ACC112 (cell line): ENCODE measurements at regions not wholly inside any gene's neighbourhood (a gene's known extent, or its start where the extent isn't known, plus 50 kb on each side); places are given as distances from the start of the nearest gene placed in this dataset.

Experiments
- H2AFZ ChIP-seq: fragments of 200-600 bp; sonication (generic); one replicate; pipeline ENCODE4 v1.6.0; 2017; ENCODE audit warnings: antibody characterized with exemption, low read length; ENCODE audit not compliant: unreplicated experiment
- H3K27ac ChIP-seq: fragments of 200-600 bp; sonication (generic); 2 replicates; pipeline ENCODE4 v1.5.1; 2014; ENCODE audit warnings: low read depth, mild to moderate bottlenecking, antibody characterized with exemption, low read length, moderate library complexity
- H3K27me3 ChIP-seq: fragments of 200-600 bp; sonication (generic); 2 replicates; pipeline ENCODE4 v1.6.1; 2014; ENCODE audit warnings: mild to moderate bottlenecking, antibody characterized with exemption, low read length, moderate library complexity, mixed read lengths; ENCODE audit not compliant: insufficient read depth
- H3K36me3 ChIP-seq: fragments of 200-600 bp; sonication (generic); 2 replicates; pipeline ENCODE4 v1.6.1; 2016; ENCODE audit warnings: mild to moderate bottlenecking, antibody characterized with exemption, low read length, moderate library complexity, mixed read lengths; ENCODE audit not compliant: insufficient read depth
- H3K4me1 ChIP-seq: fragments of 200-600 bp; sonication (generic); one replicate; pipeline ENCODE4 v1.6.1; 2016; ENCODE audit warnings: low read length, mixed read lengths; ENCODE audit not compliant: insufficient read depth, unreplicated experiment, control insufficient read depth
- H3K4me3 ChIP-seq: fragments of 200-600 bp; sonication (generic); 2 replicates; pipeline ENCODE4 v1.5.1; 2014; ENCODE audit warnings: mild to moderate bottlenecking, low read depth, low read length
- H3K79me2 ChIP-seq: fragments of 200-600 bp; sonication (generic); one replicate; pipeline ENCODE4 v1.6.0; 2016; ENCODE audit warnings: low read length; ENCODE audit not compliant: control insufficient read depth, unreplicated experiment, insufficient read depth

DNA sequence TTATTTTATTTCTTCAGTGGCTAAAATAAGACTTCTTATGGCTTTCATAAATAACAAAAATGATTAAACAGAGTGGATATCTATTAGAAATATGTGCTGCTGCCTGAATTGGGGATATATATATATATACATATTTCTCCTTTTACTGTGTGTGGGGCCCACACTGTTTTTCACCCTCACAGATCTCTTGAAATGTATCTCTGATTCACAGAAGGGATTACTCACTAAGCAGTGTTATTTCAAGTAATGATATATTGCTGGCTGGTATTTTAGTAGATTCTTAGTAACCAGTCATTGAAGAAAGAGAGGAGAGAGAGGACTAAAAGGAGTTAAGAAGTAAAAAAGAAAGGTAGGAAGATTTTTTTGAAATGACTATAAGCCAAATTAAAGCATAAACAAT is 308.6 kb upstream of the NRP1 start:
- no peaks in the 10 kb centered on the region for H3K79me2 ChIP-seq
- H2AFZ ChIP-seq = peak overlapping the region; percentile 29

DNA sequence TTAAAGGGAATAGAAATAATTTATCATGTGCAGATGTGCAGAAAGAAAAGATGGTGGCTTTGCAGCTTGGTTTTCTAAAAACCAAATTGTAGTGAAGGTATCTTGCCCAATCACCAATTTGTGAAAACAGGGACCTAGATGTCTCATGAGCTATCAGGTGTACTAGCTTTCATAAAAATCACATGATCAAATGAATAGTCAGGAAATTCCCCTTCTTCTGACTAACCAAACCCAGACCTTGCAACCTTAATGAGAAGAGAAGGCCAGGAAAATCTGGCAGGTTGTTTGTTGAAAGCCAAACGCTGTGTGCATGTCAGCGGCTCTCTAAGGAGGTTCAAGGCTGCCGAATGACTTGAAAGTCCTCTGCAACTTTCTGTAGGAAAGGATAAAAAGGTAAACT is 304.4 kb upstream of the NRP1 start:
- Histone ChIP-seq H3K27me3 (no peaks in the 10 kb centered on the region), H3K4me1 (peaks cover 6% of the 10 kb centered on the region), H3K36me3 (no peaks in the 10 kb centered on the region), H3K4me3 (no peak overlapping the region), H3K27ac (no peak overlapping the region), H3K79me2 (no peaks in the 10 kb centered on the region), H2AFZ (no peak overlapping the region)

More for the DNA sequence above, 308.6 kb upstream of the NRP1 start:
- no peak overlapping the region for H3K27ac ChIP-seq
- no peak overlapping the region for H3K4me3 ChIP-seq
- no peaks in the 10 kb centered on the region for H3K27me3 ChIP-seq
- H3K4me1 ChIP-seq = peaks cover 6% of the 10 kb centered on the region
- no peaks in the 10 kb centered on the region for H3K36me3 ChIP-seq

DNA sequence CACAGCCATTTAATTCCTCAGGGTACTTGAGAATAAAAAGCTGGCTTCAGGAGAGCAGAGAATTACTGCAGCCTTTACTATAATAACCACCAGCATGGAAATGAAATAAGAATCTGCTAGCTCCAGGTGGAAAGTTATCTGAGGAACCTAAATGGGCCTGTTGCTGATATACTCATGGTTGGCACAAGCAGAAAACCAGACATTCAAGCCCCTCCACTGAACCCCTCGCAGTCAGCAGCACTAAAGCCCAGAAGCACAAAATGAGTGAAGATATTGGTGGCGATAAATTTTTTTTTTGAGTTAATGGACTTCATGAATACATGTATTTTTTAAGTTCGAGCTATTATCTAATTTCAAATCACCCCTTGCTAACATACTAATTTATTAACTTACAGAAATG is 303.9 kb upstream of the NRP1 start:
- H3K4me3 ChIP-seq = no peak overlapping the region
- H3K27me3 ChIP-seq = no peaks in the 10 kb centered on the region
- H3K4me1 ChIP-seq = peaks cover 4% of the 10 kb centered on the region
- no peaks in the 10 kb centered on the region for H3K79me2 ChIP-seq
- H2AFZ ChIP-seq = no peak overlapping the region
- H3K36me3 ChIP-seq = no peaks in the 10 kb centered on the region
- H3K27ac ChIP-seq = no peak overlapping the region

DNA sequence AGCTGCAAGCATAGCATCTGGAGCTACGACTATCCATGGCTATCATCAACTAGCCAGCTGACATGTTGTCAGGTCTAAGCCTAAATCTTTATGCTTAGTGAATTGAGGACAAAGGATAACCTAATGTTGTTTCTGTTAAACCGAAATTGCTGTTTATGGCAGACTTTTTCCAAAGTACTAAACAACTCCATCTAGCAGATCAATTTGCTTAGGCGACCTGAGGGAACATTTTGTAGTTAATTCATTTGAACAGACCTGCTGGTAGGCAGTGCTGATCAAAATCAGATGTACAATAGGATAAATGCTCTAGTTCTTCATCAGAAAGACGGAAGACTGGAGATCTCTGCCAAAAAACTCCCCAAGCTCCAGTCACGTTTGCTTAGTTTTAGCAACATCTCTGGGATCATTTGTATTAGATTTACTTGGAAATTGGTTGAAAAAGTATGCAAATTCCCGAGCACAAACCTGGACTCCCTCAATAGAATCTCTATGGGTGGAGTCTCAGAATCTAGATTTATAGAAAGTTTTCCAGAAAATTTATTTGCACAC is 301.6 kb upstream of the NRP1 start:
- Histone ChIP-seq H3K36me3 (no peaks in the 10 kb centered on the region), H3K27me3 (0 out of 2 replicates have a peak, but pooled peaks cover 3% of the 10 kb centered on the region), H3K27ac (no peak overlapping the region), H2AFZ (no peak overlapping the region), H3K4me3 (no peak overlapping the region), H3K79me2 (no peaks in the 10 kb centered on the region), H3K4me1 (no peaks in the 10 kb centered on the region)

DNA sequence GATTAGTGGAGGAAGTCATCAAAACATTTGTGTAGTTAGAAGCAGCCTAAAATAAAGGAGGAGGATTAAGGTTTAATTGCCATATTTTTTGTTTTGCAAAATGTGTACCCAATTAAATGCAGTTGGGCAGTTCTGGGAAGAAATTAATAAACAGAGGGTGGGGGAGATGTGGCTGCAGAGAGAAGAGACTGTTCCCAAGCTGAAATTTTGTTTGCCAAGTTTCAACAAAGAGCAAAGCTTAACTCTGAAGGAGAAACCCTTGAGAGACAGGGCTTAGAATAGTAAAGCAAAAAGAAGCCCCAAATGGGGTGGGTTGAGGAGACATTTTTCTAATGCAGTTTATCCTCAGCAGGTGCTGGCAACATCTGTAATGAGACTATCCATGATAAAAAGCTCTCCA is 298.0 kb upstream of the NRP1 start:
- no peak overlapping the region for H2AFZ ChIP-seq
- H3K4me3 ChIP-seq = no peak overlapping the region
- H3K27ac ChIP-seq = no peak overlapping the region
- H3K4me1 ChIP-seq = no peaks in the 10 kb centered on the region
- H3K36me3 ChIP-seq = no peaks in the 10 kb centered on the region
- no peaks in the 10 kb centered on the region for H3K79me2 ChIP-seq
- 0 out of 2 replicates have a peak, but pooled peaks cover 3% of the 10 kb centered on the region for H3K27me3 ChIP-seq

DNA sequence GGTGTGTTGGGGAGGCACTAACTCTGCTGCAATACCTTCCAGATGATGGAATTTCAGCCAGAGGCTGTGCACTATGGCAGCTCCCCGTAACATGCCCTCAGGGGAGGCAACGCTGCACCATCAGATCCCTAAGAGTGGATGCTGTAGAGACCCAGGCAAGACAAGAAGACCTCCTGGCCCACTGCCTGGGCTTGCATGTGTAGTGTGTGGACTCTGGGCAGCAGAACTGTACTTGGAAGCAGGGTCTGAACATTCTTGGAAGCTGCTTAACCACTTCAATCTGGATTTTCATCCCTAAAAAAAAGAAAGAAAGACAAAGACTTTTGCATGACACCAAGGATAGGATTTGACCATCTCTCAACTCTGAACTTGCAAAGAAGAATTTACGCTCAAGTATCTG is 297.5 kb upstream of the NRP1 start:
- H3K27me3 ChIP-seq = 0 out of 2 replicates have a peak, but pooled peaks cover 3% of the 10 kb centered on the region
- no peak overlapping the region for H3K27ac ChIP-seq
- no peaks in the 10 kb centered on the region for H3K79me2 ChIP-seq
- no peak overlapping the region for H3K4me3 ChIP-seq
- H3K36me3 ChIP-seq = no peaks in the 10 kb centered on the region
- H2AFZ ChIP-seq = no peak overlapping the region
- no peaks in the 10 kb centered on the region for H3K4me1 ChIP-seq

DNA sequence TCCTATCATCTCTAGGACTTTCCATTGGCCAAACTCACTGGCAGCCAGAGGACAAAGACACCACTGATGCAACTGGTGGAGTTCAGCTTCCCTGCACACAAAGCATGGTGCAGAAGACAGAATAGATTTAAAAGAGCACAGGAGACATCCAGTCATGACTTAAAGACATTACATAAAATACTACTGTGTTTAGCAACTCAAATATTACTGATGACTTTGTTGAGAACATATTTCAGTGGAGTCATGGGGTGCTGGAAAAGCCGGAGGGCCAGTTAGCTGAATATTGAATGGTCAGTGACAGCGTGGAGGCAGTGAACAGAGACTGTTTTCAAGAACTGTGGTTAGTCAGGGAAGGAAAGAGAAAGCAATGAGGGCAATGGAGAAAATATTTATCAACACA is 296.3 kb upstream of the NRP1 start:
- Histone ChIP-seq H3K27ac (no peak overlapping the region), H3K27me3 (0 out of 2 replicates have a peak, but pooled peaks cover 3% of the 10 kb centered on the region), H3K36me3 (no peaks in the 10 kb centered on the region), H3K4me1 (no peaks in the 10 kb centered on the region), H3K79me2 (no peaks in the 10 kb centered on the region), H3K4me3 (no peak overlapping the region), H2AFZ (no peak overlapping the region)

DNA sequence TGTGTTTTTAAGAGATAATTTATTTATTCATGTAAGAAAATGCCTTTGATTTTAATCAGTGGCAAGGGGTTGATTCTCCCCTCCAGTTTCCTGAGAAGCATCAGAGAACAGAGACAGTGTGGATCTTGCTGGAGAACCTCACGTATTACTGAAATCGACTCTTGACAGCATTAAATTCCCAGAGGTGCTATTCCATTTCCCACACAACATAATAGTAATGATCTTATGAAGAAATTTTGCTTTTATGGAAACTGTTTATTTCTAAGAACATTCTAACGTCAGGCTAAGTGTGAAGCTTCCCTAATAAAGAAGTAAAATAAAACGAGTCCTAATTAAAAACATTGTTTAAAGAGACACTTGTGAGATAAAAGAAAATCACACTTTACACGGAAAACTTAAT is 293.1 kb upstream of the NRP1 start:
- Histone ChIP-seq H3K4me3 (no peak overlapping the region), H3K27me3 (0 out of 2 replicates have a peak, but pooled peaks cover 3% of the 10 kb centered on the region), H3K36me3 (no peaks in the 10 kb centered on the region), H2AFZ (no peak overlapping the region), H3K79me2 (no peaks in the 10 kb centered on the region), H3K27ac (no peak overlapping the region), H3K4me1 (no peaks in the 10 kb centered on the region)

DNA sequence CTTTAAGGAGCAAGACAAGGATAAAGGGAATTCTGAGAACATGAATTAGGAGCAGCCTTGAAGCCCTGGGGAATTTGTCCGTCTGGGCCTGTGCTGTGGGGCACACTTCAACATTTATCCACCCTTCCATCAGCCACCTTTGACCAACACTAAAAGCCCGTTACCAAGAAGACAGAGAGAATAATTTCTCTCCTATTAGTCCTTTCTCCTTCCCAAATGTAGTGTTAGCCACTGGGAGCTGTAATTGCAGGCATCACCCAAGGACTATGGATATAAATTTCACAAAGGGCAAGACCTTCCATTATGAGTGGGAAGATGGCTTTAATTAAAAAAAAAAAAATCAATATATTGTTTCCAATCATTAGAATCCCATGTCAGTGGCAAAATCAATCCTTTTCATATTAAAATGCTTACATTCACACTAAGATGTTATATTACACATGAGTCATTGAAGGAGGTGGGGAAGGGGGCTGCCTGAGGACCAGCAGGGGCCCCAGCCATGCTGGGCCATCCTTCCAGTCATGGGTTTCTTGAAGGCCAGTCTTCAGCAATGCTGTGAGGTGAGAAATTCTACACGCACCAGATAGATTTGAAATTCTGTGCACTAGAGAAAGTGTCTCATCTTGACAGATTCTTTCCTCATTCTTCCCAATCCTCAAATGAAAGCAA is 292.5 kb upstream of the NRP1 start:
- Histone ChIP-seq H3K79me2 (no peaks in the 10 kb centered on the region), H3K27me3 (0 out of 2 replicates have a peak, but pooled peaks cover 3% of the 10 kb centered on the region), H3K4me3 (no peak overlapping the region), H3K36me3 (no peaks in the 10 kb centered on the region), H3K4me1 (no peaks in the 10 kb centered on the region), H3K27ac (no peak overlapping the region), H2AFZ (no peak overlapping the region)

DNA sequence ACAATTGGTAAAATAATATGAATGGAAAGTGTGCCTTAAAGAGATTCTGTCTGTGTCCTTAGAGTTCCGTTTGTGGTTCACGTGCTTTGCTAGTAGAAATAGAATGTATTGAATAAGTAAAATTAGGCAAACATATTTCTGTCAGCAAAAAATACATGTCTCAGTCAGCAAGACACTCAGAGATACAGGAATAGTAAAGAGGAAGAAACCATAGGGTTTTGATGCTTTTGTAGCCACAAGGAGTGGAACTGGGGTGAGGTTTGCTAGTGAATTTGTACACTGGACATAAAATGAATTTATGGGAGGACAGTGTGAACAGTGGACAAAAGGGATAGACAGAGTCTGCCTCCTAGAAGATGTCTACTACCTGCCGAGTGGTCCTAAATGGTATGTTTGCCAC is 289.2 kb upstream of the NRP1 start:
- Histone ChIP-seq H3K27me3 (no peaks in the 10 kb centered on the region), H3K27ac (no peak overlapping the region), H3K36me3 (no peaks in the 10 kb centered on the region)

DNA sequence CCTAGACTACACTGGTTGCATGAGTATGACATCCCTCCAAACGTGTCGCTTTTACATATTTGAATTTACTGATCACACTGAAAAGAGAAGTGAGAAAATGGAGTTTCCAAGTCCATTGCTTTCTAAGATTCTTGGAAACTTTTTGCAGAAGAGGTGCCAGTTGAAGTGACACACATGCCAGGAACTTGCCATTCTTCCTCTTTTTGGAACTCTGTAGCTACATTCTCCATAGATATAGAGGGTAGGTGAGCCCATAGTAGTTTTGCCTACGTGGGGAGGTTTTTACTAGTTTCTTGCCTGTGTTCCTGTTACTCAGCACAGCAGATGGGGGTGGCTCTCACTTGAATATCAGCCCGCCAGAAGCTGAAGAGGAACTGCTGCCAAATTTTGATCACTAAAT is 286.6 kb upstream of the NRP1 start:
- H2AFZ ChIP-seq = no peak overlapping the region
- no peaks in the 10 kb centered on the region for H3K36me3 ChIP-seq
- no peaks in the 10 kb centered on the region for H3K27me3 ChIP-seq
- H3K4me3 ChIP-seq = no peak overlapping the region
- H3K27ac ChIP-seq = no peak overlapping the region
- H3K79me2 ChIP-seq = no peaks in the 10 kb centered on the region
- H3K4me1 ChIP-seq = no peaks in the 10 kb centered on the region

More for the DNA sequence above, 289.2 kb upstream of the NRP1 start:
- no peak overlapping the region for H2AFZ ChIP-seq
- H3K4me3 ChIP-seq = no peak overlapping the region
- no peaks in the 10 kb centered on the region for H3K79me2 ChIP-seq
- H3K4me1 ChIP-seq = no peaks in the 10 kb centered on the region
